Brain microvascular endothelial cell (primary cell): ENCODE measurements at regions not wholly inside any gene's neighbourhood (a gene's known extent, or its start where the extent isn't known, plus 50 kb on each side); places are given as distances from the start of the nearest gene placed in this dataset.

ENCODE experiments used
- DNase-seq: peaks from one replicate; pipeline ENCODE4 v3.0.0-alpha.2; 2020
- H3K27ac ChIP-seq: fragments of 250-450 bp; sonication (Bioruptor Pico); 2 replicates; pipeline ENCODE4 v1.5.1; 2020; ENCODE audit warnings: mild to moderate bottlenecking, moderate library complexity
- H3K27me3 ChIP-seq: fragments of 250-450 bp; sonication (Bioruptor Pico); replicated peaks from 2 replicates; pipeline ENCODE4 v1.5.1; 2020; ENCODE audit warnings: mild to moderate bottlenecking
- H3K36me3 ChIP-seq: fragments of 250-450 bp; sonication (Bioruptor Pico); replicated peaks from 2 replicates; pipeline ENCODE4 v1.5.1; 2020; ENCODE audit warnings: mild to moderate bottlenecking
- H3K4me3 ChIP-seq: 2 replicates; pipeline ENCODE4 v1.5.1; 2011; ENCODE audit warnings: low read depth, mild to moderate bottlenecking, control low read depth, low read length, moderate library complexity
- in situ Hi-C: cut with HindIII; loops from 2 replicates; pipeline ENCODE4 v1.10.0; 2017; ENCODE audit warnings: low sequenced_read_pairs, low pct_ligation_motif_present
- TF ChIP-seq, protein P1 (sequence below): IDR thresholded peaks from 2 replicates; pipeline ENCODE4 v1.5.1; 2011; ENCODE audit warnings: low read depth, mild to moderate bottlenecking, moderate library complexity, low read length, control low read depth, inconsistent platforms; ENCODE audit errors: missing control alignments

DNA sequence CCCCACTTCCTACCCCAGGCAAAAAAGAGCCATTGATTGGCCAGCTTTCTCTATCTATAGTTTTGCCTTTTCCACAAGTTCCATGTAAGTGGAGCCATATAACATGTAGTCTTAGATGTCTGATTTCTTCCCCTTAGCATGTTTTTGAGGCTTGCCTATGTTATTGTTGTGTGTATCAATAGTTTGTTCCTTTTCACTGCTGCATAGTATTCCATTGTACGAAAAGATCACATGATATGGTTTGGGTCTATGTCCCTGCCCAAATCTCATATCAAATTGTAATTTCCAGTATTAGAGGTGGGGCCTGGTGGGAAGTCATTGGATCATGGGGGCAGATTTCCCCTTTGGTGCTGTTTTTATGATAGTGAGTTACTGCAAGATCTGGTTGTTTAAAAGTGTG lies 93.6 kb upstream of the RFLNA start:
- in situ Hi-C loops, result no loop called here
- Histone ChIP-seq H3K27me3 (no peaks in the 10 kb centered on the region), H3K4me3 (no peak overlapping the region), H3K36me3 (no peaks in the 10 kb centered on the region), H3K27ac (no peak overlapping the region)
- DNase-seq, result no peak
- TF ChIP-seq, protein P1, sequence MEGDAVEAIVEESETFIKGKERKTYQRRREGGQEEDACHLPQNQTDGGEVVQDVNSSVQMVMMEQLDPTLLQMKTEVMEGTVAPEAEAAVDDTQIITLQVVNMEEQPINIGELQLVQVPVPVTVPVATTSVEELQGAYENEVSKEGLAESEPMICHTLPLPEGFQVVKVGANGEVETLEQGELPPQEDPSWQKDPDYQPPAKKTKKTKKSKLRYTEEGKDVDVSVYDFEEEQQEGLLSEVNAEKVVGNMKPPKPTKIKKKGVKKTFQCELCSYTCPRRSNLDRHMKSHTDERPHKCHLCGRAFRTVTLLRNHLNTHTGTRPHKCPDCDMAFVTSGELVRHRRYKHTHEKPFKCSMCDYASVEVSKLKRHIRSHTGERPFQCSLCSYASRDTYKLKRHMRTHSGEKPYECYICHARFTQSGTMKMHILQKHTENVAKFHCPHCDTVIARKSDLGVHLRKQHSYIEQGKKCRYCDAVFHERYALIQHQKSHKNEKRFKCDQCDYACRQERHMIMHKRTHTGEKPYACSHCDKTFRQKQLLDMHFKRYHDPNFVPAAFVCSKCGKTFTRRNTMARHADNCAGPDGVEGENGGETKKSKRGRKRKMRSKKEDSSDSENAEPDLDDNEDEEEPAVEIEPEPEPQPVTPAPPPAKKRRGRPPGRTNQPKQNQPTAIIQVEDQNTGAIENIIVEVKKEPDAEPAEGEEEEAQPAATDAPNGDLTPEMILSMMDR, result no peak

GRCh38 chr12:124203176-124203575 lies 91.7 kb upstream of the RFLNA start:
- TF ChIP-seq, protein P1, result no peak
- Histone ChIP-seq H3K36me3 (no peaks in the 10 kb centered on the region), H3K27me3 (peaks cover 5% of the 10 kb centered on the region), H3K4me3 (no peak overlapping the region), H3K27ac (no peak overlapping the region)
- in situ Hi-C loops, result no loop called here
- no peak for DNase-seq

DNA sequence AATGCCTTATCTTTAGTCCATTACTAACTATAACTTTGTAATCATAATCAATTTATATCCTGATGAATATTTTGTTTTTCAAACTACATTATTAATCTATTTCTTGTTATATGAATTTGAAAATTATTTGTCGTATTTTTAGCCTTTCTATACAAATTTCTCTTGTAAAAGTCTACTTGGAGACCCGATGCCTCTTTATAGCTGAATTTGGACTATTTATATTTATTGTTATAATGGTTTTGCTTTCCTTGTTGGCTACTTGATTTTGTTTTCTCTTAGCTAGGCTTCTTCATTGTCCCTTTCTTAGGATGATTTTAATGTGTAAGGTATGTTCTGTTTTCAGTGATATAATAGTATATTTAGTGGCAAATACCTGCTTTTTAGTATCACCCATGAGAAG lies 89.5 kb upstream of the RFLNA start:
- H3K27ac ChIP-seq, result no peak overlapping the region
- H3K27me3 ChIP-seq, result peaks cover 5% of the 10 kb centered on the region
- no peak overlapping the region for H3K4me3 ChIP-seq
- no peak for DNase-seq
- in situ Hi-C loops, result no loop called here
- TF ChIP-seq, protein P1, result no peak
- H3K36me3 ChIP-seq, result no peaks in the 10 kb centered on the region

DNA sequence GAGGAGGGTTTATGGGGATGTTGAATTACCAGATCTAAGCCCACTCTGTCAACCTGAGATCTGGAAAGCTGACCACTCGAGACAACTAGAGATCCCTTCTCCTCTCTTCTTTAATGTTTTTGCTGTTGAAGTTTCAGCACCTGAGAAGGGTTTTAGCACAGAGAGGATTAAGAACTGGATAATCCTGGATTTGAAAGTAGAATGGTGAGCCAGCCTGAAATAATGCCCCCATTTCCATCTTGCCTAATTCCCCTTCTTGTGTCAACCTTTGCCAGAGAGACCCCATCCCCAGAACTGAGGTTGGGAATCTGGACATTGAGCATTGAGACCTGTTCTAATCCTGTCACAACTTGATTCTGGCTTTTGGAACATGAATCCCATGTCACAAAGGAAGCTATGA lies 87.8 kb upstream of the RFLNA start:
- TF ChIP-seq, protein P1, result no peak
- no peak overlapping the region for H3K27ac ChIP-seq
- H3K27me3 ChIP-seq, result peaks cover 5% of the 10 kb centered on the region
- no peak for DNase-seq
- in situ Hi-C loops, result no loop called here
- no peaks in the 10 kb centered on the region for H3K36me3 ChIP-seq
- H3K4me3 ChIP-seq, result no peak overlapping the region

DNA sequence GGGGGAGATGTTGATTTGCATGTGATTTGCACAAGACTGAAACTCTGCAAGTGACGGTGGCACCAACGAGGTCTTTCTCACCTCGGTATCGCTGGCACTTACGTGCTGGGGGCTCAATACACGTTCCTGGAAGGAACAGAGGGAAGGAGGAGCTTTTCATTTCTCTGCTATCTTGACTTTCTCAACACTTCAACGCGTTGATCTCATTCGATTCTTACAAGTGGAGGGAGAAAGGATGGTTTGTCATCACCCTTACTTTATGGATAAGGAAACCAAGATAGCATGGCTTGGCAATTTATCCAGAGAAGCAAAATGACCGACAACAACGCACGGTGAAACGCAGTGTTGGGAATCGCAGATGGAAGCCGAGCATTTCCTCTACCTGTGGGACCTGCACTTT lies 87.3 kb upstream of the RFLNA start:
- in situ Hi-C loops, result no loop called here
- peaks cover 5% of the 10 kb centered on the region for H3K27me3 ChIP-seq
- TF ChIP-seq, protein P1, result no peak
- H3K27ac ChIP-seq, result no peak overlapping the region
- no peak overlapping the region for H3K4me3 ChIP-seq
- H3K36me3 ChIP-seq, result no peaks in the 10 kb centered on the region
- DNase-seq, result no peak

DNA sequence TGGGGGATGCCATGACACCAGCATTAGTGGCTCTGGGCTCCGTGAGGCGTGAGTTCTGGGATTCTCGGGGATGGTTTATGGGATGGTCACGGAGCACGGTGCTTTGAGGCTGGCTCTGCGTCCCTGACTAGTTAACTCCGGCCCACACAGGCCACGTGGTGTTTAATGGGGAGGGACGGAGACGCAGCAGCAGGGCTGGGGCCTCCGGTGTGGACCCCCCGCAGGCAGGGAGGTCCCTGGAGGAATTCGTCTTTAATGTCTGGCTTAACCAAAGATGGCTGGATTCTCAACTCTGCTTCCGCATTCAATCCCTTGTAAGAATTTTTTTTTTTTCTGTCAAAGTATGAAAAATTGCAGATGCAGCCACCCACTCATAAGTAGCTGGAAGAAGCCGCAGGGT lies 86.4 kb upstream of the RFLNA start:
- Histone ChIP-seq H3K27ac (no peak overlapping the region), H3K36me3 (no peaks in the 10 kb centered on the region), H3K27me3 (peaks cover 5% of the 10 kb centered on the region), H3K4me3 (no peak overlapping the region)
- in situ Hi-C loops, result no loop called here
- TF ChIP-seq, protein P1, result no peak
- no peak for DNase-seq
